Psoas muscle (tissue), 7 donors: ENCODE measurements at regions not wholly inside any gene's neighbourhood (a gene's known extent, or its start where the extent isn't known, plus 50 kb on each side); places are given as distances from the start of the nearest gene placed in this dataset.

ENCODE experiments used
- ATAC-seq, 4 donors: fragments of 200-7000 bp; cut with Tn5 transposase; one replicate each; pipeline ENCODE4 v1.9.1; 2020; ENCODE audit warnings: moderate library complexity in 3 of 4, mild to moderate bottlenecking in 2 of 4
- DNase-seq, 2 donors: peaks; one replicate each; pipeline ENCODE4 v3.0.0-alpha.2; 2020
- H3K27ac ChIP-seq: fragments of 200-600 bp; one replicate; pipeline ENCODE4 v1.8.0; 2022
- H3K27me3 ChIP-seq, 3 donors: fragments of 200-600 bp in 1 of 3; one replicate each; pipeline versions ENCODE4 v1.6.1 to v1.8.0; 2013 to 2022; ENCODE audit warnings: low read length in 2 of 3, mild to moderate bottlenecking in 2 of 3, moderate library complexity in 1 of 3; ENCODE audit not compliant: insufficient read depth in 3 of 3
- H3K36me3 ChIP-seq, 2 donors: fragments of 200-600 bp in 1 of 2; one replicate each; pipeline versions ENCODE4 v1.6.1 to v1.8.0; 2013 to 2022; ENCODE audit warnings: low read depth in 1 of 2, mild to moderate bottlenecking in 1 of 2, moderate library complexity in 1 of 2; ENCODE audit not compliant: insufficient read depth in 1 of 2
- H3K4me1 ChIP-seq: fragments of 200-600 bp; one replicate; pipeline ENCODE4 v1.8.0; 2022
- H3K4me3 ChIP-seq: fragments of 200-600 bp; one replicate; pipeline ENCODE4 v1.8.0; 2022; ENCODE audit warnings: mild to moderate bottlenecking
- H3K9me3 ChIP-seq: fragments of 200-600 bp; one replicate; pipeline ENCODE4 v1.8.0; 2022
- WGBS, 3 donors: extraction: QIAGEN DNeasy Blood & Tissue Kit; methylation state at CpG; one replicate each; pipeline versions ENCODE4 v1.1.6 to v1.1.7; 2013; 5-methylcytosine and 5-hydroxymethylcytosine counted together
- intact Hi-C, 2 donors: fragments of 100-400 bp; cut with DNase I; formaldehyde crosslinking; loops; one replicate each; pipeline versions ENCODE4 v1.11.0 to v1.14.2; 2022
- TF ChIP-seq, protein P1 (sequence below): fragments of 200-600 bp; IDR thresholded peaks from one replicate; pipeline ENCODE4 v1.8.0; 2022; ENCODE audit warnings: antibody characterized with exemption
- donor health status: healthy with polysubstance abuse.
- donor health status: DM: no; HTN: no; CAD: no; lungs with moderate emphysema.
- donor health status: Bipolar disorder and iron deficiency.
- donor health status: healthy.
- donor health status: DM: yes; HTN: yes; CAD: no.
- donor health status: DM: no; HTN: no; CAD: no.
- donor health status: DM: yes; HTN: yes; CAD: no.

- Histone ChIP-seq H3K27ac (no peak overlapping the region), H3K4me3 (no peak overlapping the region), H3K27me3 (no peaks in the 10 kb centered on the region), H3K9me3 (no peaks in the 10 kb centered on the region), H3K4me1 (no peaks in the 10 kb centered on the region), H3K36me3 (no peaks in the 10 kb centered on the region)
- TF ChIP-seq, protein P1, sequence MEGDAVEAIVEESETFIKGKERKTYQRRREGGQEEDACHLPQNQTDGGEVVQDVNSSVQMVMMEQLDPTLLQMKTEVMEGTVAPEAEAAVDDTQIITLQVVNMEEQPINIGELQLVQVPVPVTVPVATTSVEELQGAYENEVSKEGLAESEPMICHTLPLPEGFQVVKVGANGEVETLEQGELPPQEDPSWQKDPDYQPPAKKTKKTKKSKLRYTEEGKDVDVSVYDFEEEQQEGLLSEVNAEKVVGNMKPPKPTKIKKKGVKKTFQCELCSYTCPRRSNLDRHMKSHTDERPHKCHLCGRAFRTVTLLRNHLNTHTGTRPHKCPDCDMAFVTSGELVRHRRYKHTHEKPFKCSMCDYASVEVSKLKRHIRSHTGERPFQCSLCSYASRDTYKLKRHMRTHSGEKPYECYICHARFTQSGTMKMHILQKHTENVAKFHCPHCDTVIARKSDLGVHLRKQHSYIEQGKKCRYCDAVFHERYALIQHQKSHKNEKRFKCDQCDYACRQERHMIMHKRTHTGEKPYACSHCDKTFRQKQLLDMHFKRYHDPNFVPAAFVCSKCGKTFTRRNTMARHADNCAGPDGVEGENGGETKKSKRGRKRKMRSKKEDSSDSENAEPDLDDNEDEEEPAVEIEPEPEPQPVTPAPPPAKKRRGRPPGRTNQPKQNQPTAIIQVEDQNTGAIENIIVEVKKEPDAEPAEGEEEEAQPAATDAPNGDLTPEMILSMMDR = no peak
- WGBS, 3 donors = 42 to 47% (median 43%) methylated on average over 7 of the region's 7 CpGs
- intact Hi-C loops = no loop called here
- DNase-seq (no peak), ATAC-seq (no peak)
Measured at GRCh38 chr2:204205538-204205937, 269.0 kb downstream of the ICOS start.

DNA sequence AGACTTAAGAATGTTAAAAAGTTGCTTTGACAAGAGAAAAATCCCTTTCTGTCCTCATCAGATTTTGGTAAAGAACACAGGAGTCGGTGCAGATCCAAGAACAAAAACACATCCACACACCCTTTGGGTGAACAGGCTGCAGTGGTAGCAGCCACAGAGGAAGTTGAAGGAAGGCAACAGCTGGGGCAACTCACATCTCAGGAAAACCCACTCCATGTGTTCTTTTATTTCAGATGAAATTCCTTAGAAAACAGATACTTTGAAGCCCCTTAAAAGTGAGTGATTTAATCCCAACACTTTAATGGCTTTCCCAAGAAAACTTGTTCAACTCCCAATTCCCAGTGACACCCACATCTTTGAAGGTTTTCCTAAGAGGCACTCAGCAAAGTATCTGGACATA lies 271.3 kb downstream of the ICOS start:
- WGBS, 3 donors = 22 to 39% (median 30%) methylated on average over 1 of the region's 1 CpG
- ATAC-seq = no peak
- TF ChIP-seq, protein P1 = no peak
- no peak for DNase-seq
- Histone ChIP-seq H3K4me1 (no peaks in the 10 kb centered on the region), H3K4me3 (no peak overlapping the region), H3K27ac (no peak overlapping the region), H3K9me3 (no peaks in the 10 kb centered on the region), H3K27me3 (no peaks in the 10 kb centered on the region), H3K36me3 (no peaks in the 10 kb centered on the region)
- intact Hi-C loops = no loop called here

GRCh38 chr2:204213588-204213987 lies 277.0 kb downstream of the ICOS start:
- Histone ChIP-seq H3K4me1 (no peaks in the 10 kb centered on the region), H3K9me3 (no peaks in the 10 kb centered on the region), H3K36me3 (no peaks in the 10 kb centered on the region), H3K4me3 (no peak overlapping the region), H3K27me3 (no peaks in the 10 kb centered on the region), H3K27ac (no peak overlapping the region)
- TF ChIP-seq, protein P1 = no peak
- DNase-seq (no peak), ATAC-seq (no peak)
- intact Hi-C loops = no loop called here

DNA sequence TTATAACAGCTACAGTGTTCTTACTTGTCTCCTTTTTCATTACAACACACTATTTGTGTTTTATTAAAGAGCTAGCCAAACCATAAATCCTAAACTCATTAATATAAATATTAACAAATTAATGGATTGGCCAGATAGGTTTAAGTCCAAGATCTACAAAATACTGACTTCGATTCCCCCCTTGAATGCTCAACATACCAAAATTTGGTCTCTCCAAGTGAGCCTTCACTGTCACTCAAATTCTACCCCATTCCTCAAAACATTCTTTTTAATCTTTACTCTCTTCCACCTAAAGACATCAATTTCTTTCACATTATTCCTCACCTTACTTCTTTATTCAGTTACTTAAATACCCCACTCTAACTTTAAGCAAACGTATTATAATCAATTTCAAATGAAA lies 281.5 kb downstream of the ICOS start:
- TF ChIP-seq, protein P1 = no peak
- DNase-seq (no peak), ATAC-seq (no peak)
- Histone ChIP-seq H3K27me3 (no peaks in the 10 kb centered on the region), H3K4me1 (no peaks in the 10 kb centered on the region), H3K27ac (no peak overlapping the region), H3K4me3 (no peak overlapping the region), H3K36me3 (no peaks in the 10 kb centered on the region), H3K9me3 (no peaks in the 10 kb centered on the region)
- intact Hi-C loops = no loop called here
- WGBS, 3 donors = 93 to 96% (median 95%) methylated on average over 2 of the region's 2 CpGs

- DNase-seq (no peak), ATAC-seq (no peak)
- H3K27ac ChIP-seq = no peak overlapping the region
- intact Hi-C loops = no loop called here
- TF ChIP-seq, protein P1 = no peak
- no peak overlapping the region for H3K4me3 ChIP-seq
- 68 to 100% (median 93%) methylated on average over 2 of the region's 2 CpGs for WGBS, 3 donors
- H3K9me3 ChIP-seq = no peaks in the 10 kb centered on the region
- H3K4me1 ChIP-seq = no peaks in the 10 kb centered on the region
- no peaks in the 10 kb centered on the region for H3K36me3 ChIP-seq
- H3K27me3 ChIP-seq = no peaks in the 10 kb centered on the region
Measured at GRCh38 chr2:204219196-204219595, 282.6 kb downstream of the ICOS start.
